ENCODE measurements at regions not wholly inside any gene's neighbourhood (a gene's known extent, or its start where the extent isn't known, plus 50 kb on each side); places are given as distances from the start of the nearest gene placed in this dataset.
"Not testable (repeated sequence)": the region's sequence is repeated elsewhere in the genome, so short reads cannot be mapped to it uniquely, and the experiment has no call there.

DNA sequence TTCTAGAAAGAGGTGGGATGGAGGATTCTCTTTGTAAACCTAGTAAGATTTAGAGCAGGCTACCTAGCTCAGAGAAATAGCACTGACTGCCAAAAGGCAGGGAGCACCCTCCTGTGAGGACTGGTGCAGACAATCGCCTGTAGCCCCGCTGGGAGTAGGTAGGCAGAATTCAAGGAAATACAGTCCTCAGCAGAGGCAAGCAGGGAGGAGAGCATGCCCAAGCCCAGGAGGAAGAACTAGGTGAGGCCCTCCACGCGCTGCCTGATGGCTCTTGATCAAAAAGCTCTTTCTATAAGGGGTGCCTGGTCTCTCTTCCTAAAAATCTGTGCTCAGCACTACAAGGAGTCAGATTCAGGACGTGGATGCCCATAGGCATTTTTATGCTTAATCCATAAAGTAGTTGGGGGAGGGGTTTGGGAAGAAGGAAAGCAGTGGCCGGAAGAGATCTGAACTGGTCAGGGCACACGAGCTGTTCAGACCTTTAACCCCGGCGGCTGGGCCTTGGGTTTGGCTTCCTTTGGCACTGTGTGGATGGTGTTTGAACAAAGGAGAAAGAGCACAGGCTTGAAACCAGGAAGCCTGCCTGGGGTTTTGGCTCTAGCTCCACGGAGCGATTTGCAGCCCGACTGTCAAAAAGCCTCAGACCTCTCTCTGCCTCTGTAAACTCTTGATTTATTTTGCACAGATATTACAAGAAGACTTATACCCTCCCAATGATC lies 320.6 kb downstream of the FOXO1 start:
- DNase-seq = no peak

DNA sequence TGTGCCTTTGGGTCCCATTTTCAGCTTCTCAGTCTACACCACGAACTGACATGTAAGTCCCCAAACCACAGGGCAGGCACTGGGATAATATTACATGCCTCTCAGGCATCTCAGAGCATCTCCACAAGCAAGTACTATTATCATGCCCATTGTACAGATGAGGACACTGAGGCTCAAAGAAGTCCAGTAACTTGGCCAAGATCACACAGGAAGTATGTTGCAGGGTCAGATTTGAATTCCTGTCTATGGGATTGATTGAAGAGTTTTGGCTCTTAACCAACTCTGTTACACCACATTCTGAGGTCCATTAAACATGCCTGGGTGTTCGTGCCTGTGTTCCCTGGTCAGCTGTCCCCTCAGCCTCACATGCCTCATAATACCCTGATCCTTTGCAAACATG lies 319.8 kb downstream of the FOXO1 start:
- no peak for DNase-seq

DNA sequence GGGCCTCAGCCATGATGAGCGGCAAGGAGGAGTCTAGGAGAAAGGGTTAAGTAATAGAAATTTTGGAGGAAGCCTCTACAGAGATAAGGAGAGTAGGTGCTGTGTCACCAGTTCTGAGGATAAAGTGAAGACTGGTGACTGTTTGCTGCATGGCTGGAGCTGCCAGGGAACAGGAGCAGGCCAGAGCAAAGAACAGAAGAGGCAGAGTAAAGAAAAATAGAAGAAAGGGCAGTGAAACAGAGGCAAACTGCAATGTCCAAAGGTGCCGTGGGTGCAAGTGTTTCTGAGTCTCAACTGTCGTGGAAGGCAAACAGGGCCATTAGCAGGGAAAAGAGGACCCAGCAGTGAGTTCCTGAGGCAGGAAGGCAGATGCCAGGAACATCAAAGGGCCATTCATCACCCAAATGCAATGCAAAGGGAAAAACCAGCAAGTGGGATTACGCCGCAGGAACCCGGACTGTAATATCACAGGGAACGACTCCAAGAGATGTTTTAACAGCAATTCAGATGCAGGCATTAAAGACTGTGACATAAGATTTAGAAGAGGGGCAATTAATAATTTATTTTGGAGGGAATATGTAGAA lies 318.3 kb downstream of the FOXO1 start:
- no peak for DNase-seq

DNA sequence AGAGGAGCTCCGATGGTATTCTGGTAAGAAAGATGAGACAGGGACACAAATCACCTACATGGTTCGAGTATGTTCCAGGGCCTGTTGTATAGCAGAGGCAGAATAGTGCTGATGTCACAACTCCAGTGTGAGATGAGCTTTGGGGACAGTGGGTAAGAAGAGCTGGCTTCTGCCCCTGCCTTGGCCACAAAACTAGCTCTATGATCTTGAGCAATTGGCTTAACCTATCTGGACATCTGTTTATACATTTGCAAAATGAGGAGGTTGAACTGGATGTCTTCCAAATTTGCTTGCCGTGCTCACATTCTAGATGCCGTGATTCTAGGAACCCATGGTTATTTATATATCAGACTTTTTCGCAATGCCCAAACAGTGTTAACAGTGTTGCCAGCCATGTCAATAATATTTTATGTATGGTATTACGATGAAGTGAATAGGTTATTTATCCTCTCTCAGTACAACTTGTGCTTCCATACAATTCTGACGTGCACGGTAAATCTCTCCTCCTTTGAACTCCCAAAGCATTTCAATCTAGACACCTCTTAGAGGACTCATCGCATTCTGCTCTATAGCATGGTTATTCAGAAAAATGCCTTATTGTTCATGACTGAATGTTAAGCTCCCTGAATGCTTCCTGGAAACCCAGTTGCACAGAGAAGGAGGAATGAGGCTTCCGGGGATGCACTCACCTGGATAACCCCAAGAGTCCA lies 316.0 kb downstream of the FOXO1 start:
- no peak for DNase-seq

DNA sequence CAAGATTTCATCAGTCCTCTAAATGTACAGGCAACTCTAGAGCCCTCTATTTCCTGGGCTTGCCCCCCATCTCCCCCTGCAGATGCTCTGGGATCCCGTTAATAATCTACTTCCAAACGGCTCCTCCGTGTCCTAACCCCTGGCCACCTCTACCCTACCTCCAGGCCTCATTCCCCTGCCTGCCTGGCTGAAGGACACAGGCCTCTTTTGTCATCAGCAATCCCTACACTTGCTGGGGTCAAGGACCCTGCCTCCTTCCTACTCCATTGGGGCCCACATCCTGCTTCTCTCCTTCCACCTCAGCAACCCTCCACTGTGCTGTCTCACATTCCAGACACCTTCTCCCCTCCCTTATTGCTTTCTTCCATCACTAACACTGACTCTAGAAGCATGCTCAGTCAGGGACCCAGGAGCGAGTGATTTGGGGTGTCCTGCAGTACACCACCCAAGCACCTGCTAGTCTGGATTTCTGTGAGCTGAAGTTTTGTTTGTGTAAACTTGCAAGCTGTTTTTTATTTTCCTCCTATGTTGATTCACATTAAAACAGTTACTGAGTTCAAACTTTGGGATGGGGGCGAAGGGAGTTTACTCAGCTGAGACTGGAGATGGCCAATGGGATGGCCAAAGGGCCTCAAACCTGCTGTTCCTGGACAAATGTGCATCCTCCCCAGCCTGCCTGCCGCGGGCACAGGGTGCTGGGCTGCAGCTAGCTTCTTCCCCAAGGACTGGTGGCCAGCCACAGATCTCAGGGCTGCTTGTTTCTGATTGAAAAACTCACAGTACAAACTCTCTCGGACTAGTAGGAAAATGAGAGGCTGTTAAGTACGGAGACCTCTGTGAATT lies 314.7 kb downstream of the FOXO1 start:
- DNase-seq = no peak

DNA sequence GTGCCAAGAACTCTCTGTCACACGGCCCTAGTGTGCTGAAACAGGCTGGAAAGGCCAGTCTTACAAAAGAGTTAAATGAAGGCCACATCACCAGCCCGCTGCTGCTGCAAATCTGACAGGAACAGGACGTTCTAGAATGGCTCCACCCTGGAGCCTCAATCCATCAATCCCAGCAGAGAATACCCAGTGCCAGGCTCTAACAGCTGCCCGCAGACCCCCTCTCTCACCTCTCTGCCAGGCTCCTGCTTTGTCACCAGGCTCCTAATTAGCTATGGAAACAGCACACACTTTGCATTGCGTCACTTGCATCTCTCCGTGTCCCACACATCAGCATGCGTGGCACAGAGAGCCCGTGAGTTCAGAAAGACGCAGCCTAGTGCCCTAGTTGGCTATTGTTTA lies 314.1 kb downstream of the FOXO1 start:
- no peak for DNase-seq

DNA sequence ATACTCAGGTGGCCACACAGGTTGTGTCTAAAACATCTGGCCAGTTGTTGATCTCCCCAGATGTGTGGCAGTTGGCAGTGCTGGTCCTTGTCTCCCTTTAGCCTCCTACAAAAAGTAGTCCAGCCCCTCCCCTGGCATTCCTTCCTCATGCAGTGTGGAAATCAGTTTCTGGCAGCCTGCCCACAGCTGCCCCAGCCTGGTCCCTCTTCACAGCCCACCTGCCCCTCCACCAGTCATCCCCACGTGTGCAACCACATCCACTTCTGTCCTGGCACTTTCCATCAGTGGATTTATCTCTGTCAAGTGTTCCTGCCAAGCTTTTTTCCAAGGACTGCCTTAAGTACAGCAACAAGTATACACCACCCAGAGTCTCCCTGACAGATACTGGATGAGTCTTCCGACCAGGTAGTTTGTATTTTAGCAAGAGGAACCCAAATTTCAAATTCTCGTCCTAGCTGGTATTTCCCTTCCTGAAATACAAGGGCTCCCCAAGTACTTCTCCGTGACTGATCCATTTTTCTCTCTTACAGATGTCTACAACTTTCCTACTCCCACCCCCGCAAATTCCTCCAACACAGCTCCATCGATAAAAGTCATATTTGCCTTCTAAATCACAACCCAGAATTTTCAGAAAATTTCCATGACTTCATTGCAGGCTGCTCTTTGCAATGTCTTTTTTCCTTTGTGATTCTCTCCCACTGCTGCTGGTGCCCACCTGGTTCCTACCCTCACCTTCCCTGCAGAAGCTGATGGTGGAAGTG lies 313.5 kb downstream of the FOXO1 start:
- no peak for DNase-seq

DNA sequence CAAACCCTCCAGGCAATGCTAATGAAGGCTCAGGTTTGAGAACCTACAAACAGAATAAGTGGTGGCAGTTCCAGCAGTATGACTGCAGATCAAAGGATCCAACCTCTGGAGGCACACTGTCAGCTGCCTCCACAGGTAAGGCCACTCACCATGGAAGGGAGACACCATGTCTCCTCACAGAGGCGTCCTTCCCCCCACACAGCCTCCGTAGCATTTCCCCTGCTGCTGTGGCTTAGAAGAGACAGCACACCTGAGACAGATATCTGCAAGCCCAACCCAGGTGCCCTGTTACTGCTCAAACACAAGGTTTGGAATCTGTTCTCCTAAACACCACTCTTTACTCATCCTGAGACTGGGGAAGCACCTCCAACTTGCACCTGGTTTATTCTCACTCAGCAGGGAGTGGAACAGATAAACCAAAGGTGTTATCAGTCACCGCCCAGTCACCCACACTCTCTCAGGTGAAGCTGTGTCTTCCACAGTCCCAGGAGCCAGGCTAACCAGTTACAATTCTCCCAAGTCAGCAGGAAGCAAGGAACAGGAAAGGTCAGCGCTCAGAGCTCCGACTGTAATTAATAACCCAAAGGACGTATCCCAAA lies 311.2 kb downstream of the FOXO1 start:
- DNase-seq = no peak

DNA sequence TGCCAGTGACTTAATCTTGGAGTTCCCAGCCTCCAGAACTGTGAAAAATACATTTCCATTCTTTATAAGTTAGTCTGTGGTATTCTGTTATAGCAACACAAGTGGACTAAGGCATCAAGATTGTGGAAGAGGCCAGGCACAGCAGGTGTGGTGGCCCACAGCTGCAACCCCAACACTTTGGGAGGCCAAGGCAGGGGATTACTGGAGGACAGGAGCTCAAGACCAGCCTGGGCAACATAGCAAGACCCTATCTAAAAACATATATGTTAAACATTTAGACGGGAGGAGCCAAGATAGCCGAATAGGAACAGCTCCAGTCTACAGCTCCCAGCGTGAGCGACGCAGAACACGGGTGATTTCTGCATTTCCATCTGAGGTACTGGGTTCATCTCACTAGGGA lies 310.4 kb downstream of the FOXO1 start:
- no peak for DNase-seq

DNA sequence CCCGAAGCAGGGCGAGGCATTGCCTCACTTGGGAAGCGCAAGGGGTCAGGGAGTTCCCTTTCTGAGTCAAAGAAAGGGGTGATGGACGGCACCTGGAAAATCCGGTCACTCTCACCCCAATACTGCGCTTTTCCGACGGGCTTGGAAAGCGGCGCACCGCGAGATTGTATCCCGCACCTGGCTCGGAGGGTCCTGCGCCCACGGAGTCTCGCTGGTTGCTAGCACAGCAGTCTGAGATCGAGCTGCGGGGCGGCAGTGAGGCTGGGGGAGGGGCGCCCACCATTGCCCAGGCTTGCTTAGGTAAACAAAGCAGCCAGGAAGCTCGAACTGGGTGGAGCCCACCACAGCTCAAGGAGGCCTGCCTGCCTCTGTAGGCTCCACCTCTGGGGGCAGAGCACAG lies 310.0 kb downstream of the FOXO1 start:
- not testable (repeated sequence) for DNase-seq

DNA sequence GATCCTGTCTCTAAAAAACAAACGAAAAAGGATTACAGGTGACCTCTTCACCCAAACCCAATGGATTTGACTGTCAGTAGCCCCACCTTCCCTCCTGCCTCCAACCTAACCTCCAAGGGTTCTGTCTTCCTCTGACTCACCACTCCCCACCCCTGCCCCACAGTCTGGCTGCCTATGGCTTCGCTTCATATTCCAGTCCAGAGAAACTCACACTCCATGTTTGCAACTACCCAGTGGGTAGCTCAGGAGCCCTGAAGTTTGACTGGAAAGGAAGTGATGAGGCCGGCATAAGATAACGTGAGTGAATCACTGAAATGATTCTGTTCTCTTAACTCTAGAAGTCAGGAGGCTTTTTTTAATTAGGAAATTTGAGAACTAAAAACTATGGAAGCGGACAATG lies 303.9 kb downstream of the FOXO1 start:
- DNase-seq = no peak

DNA sequence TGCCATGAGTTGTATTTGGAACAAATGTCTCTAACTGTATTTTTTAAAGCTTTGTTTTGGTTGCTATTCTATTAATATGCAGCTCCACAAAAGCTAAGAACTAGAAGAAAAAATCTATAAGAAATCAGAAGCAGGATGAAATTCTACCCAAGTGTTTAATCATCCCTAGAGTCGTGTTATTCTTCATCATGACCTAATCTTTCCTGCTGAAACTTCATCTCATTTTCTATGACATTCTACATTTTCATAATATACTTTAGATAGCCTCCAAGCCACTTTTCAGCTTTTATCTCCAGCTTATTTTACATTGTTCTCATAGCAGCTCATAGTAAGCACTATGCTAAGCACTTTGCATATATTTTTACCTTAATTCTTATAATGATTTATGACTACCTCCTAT lies 302.8 kb downstream of the FOXO1 start:
- no peak for DNase-seq

DNA sequence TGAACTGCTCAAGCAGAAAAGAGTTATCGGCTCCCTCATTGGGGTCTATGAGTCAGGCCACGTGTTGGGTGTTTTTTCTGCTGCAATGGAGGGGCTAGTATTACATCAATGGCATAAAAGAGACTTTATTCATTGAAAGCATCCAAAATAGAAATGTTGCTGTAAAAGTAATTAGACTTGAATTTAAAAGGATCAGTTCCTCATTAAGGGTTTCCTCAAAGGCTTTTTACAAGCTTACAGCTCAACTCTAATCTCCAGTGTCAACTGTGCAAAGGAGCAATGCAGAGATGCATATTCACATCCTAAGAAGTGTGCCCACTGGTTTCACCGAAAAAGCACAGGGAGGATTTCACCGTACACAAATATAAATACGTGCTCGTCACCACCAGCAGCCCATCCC lies 300.3 kb downstream of the FOXO1 start:
- no peak for DNase-seq

DNA sequence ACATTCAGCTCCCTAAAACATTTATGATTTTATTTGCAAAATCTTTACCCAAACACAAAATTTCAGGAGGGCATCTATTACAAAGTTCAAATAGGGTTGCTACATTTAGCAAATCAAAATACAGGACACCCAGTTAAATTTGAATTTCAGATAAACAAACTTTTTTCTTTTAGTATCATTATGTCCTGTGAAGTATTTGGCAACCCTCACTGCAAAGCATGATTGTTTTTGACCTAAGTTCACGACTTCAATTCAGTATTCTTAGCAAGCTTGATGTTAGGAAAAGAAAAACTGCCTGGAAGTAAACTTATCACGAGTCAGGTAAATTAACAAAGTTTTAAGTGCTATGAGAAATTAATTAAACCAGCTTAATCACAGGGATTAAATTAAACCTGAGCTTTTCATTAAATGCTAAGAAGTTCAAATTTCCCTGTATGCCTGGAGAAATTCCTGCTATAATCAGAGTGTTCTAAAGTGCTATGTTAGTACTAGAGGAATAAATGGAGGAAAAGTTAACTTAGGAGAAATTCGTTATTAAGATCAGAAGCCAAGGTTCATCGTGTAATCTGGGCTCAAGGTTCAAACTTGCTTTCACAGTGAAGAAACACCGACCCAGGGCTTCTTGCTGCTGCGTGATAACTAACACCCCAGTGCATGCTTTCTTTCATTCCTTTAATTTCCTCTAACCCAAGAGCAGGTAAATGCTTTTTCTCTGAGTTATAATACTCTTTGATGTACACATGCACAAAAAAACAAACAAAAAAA lies 298.1 kb downstream of the FOXO1 start:
- DNase-seq = no peak

DNA sequence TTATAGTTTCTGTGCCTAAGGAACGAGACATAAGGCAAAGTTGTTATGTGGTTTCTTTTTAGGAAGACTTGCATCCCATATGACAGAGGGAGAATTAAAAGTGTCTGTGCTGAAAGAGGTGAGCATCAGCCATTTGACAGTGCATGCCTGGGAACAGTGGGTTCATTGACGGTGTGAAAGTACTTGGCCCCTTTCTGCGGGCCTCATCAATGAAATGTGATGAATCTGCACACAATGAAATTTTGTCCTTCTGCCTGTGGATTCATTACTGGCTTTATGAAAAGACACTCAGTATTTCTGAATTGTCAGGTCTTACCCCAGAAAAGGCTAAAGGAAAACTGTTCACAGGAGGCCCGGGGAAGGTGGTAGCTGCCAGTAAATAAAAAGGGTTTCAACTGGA lies 295.8 kb downstream of the FOXO1 start:
- no peak for DNase-seq

DNA sequence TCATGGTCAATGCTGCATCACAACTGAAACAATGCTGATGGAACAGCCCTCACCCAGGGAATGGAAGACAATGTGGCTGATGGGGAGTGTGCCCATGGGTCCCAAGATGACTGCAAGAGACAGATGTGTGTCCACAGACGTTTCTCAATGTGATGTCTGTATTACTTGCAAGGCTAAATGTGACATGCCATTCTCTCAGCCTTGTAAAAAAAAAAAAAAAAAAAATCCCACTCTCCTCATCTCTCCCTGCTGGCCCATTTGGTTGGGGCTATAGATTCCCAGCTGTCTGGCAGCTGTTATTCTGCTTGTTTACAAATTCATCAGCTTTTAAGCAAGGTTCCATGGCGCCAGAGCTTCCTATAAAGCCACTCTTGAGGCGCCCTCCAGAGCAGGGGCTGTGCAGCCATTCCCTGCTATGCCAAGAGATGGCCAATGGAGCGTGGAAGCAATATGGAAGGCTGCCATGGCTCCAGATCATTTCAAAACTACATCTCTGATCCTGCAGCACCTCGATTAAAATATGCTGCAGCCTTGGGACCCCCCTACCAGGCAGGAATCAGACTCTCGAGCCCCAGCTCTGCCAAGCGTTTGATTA lies 294.8 kb downstream of the FOXO1 start:
- DNase-seq = no peak

DNA sequence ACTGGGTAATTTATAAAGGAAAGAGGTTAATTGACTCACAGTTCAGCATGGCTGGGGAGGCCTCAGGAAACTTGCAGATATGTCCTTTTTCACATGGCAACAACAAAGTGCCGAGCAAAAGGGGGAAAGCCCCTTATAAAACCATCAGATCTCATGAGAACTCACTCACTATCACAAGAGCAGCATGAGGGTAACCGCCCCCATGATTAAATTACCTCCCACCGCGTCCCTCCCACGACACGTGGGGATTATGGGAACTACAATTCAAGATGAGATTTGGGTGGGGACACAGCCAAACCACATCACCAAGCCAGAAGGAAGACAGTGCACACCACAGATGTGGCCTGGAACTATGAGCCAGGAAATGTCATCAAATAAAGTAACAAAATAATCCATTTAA lies 292.8 kb downstream of the FOXO1 start:
- not testable (repeated sequence) for DNase-seq

DNA sequence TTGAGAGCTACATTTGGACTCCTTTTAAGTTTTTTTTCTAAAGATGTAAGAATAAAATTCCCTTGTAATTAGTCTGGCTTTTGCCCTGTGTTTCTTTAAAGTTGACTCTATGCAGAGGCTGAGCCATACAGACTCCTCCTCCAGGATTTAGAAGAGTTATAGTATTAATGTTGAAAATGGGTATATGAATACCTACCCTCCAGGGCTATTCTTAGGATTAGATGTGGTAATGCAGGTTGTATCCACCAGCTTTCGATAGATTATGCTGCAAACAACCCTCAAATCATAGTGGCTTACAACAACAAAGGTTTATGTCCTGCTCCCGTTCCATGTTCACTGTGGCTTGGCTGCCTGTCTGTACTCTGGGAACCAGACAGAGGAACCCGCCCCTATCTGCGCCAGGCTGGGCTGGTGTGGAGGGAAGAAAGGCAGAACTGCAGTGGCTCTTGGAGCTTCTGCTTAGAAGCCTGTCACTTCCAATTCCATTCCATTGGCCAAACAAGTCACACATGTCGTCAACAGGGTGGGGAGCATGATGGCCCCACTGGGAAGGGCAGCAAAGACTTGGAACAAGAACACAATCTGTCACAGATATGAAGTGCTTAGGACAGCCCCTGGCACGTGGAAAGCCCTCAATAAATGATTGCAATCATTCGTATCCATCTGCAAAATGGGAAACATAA lies 290.8 kb downstream of the FOXO1 start:
- DNase-seq = no peak

DNA sequence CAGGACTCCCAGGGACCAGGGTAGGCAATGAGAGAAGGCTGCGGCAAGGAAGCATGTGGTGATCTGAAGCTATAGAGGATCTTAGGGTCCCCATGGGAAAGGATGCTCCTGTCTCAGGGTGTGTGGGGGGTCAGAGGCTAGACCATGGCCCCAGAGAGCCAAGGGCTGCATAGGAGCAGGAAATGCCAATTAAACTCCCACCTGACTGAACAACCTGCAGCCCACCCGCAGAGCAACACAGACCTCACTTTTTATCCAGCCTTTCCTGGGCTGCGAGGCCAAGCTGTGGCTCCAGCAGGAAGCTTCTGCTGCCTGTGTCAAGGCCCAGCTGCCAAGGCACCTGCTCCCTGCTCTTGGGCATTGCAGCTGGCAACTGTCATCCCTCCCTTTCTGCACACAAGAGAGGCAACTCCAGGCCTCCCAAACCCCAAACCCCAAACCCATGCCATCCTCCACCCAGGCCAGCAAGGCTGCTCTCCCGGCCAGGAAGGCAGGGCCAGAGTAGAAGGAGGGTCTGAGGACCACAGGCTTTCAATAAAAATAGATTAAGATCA lies 290.1 kb downstream of the FOXO1 start:
- no peak for DNase-seq

DNA sequence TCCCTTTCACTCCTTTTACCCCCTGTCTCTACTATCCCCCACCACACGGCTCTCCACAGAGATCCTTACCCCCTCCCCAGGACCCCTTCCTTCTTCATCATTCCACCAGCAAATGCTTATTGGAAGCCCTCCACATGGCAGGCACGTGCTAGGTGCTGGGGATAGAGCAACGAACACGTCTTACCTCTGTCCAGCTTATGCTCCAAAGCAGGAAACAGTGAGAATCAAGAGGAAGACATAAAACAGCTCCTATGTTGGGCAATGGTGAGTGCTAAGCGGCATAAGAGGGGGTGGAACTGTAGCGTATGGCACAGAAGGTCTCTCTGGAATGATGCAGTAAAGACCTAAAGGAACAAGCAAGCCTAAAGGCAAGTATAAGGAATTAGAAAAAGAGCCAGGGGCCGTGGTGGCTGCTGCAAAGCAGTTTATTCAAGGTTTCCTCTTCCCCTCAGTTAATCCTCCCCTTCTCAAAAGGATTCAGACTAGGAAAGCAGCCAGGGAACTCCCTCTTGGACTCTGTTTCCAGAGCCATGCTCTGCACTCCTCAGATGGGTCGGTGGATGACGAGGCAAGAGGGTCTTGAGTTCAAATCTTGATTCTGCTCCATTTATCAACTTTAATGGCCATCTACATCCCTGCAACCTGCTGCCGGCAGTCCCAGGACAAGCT lies 289.4 kb downstream of the FOXO1 start:
- no peak for DNase-seq

Measured in SW 1271 (cell line).